C4-2B (cell line): ENCODE measurements at regions not wholly inside any gene's neighbourhood (a gene's known extent, or its start where the extent isn't known, plus 50 kb on each side); places are given as distances from the start of the nearest gene placed in this dataset.

ENCODE experiments used
- ZFX ChIP-seq: fragments of 450-650 bp; IDR thresholded peaks from 2 replicates; pipeline ENCODE4 v1.6.1; 2017
- TF ChIP-seq, protein P1 (sequence below): fragments of 450-650 bp; conservative IDR thresholded peaks from 2 replicates; pipeline ENCODE4 v1.5.1; 2017; ENCODE audit warnings: mild to moderate bottlenecking

DNA sequence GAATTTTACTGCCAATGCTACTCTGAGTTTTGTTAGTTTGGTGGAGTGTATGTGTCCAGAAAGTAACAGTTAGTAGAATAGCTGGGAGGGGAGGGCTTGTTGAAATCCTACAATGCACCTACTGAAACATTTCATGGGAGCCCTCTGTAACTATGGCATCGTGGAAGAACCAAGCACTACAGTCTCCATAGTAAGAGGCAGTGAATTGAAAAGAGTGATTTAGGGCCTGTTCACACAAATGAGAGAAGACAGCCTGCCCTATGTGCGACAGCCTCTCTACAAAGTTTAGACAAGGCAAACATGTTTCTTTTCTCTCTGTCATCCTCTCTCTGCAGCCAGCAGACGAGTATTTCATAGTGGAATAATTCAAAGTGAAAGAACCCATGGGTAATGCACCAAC, 676.6 kb downstream of the BRINP1 start:
- TF ChIP-seq, protein P1, sequence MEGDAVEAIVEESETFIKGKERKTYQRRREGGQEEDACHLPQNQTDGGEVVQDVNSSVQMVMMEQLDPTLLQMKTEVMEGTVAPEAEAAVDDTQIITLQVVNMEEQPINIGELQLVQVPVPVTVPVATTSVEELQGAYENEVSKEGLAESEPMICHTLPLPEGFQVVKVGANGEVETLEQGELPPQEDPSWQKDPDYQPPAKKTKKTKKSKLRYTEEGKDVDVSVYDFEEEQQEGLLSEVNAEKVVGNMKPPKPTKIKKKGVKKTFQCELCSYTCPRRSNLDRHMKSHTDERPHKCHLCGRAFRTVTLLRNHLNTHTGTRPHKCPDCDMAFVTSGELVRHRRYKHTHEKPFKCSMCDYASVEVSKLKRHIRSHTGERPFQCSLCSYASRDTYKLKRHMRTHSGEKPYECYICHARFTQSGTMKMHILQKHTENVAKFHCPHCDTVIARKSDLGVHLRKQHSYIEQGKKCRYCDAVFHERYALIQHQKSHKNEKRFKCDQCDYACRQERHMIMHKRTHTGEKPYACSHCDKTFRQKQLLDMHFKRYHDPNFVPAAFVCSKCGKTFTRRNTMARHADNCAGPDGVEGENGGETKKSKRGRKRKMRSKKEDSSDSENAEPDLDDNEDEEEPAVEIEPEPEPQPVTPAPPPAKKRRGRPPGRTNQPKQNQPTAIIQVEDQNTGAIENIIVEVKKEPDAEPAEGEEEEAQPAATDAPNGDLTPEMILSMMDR = no peak
- no peak for TF ChIP-seq ZFX
